Esophagus squamous epithelium (tissue), 4 donors: ENCODE measurements at regions not wholly inside any gene's neighbourhood (a gene's known extent, or its start where the extent isn't known, plus 50 kb on each side); places are given as distances from the start of the nearest gene placed in this dataset.

Experiments used
- CTCF ChIP-seq, 6 experiments: fragments of 450-650 bp in 4 of 6; fragments of 200-600 bp in 2 of 6; sonication (generic) in 2 of 6; IDR thresholded peaks; one replicate each; pipeline ENCODE4 v1.5.1; 2016 to 2019; ENCODE audit warnings: antibody characterized with exemption in 6 of 6, mild to moderate bottlenecking in 4 of 6, moderate library complexity in 4 of 6
- POLR2A ChIP-seq, 4 donors: fragments of 450-650 bp; IDR thresholded peaks; one replicate each; pipeline ENCODE4 v1.6.1; 2017; ENCODE audit warnings: antibody characterized with exemption in 4 of 4, mild to moderate bottlenecking in 4 of 4, moderate library complexity in 3 of 4

DNA sequence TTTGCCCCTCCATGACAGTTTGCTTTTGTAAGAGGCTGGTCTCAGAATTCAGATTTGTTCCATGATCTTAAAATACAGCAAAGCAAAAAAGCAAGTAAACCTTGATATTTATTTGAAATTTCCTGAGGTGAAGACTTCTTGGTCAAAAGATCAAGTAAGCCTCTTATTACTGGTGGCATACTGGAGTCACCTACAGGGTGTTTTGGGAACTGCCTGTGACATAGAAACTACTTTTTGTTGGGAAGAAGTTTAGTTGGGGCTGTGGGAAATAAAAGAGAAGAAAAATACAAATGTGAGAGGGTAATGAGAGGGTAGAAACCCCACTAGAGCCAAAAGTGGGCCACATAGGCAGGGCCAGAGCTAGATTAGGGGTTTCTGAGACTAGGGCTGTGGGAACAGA lies 217.9 kb downstream of the OTUD1 start:
- peak in 5 of 6 experiments; percentile 31 to 77 (median 64) for TF ChIP-seq CTCF (IDR thresholded peaks at IDR 0.05)
- no peak for TF ChIP-seq POLR2A (IDR thresholded peaks at IDR 0.05)
